ENCODE measurements at regions not wholly inside any gene's neighbourhood (a gene's known extent, or its start where the extent isn't known, plus 50 kb on each side); places are given as distances from the start of the nearest gene placed in this dataset.
A peak's percentile ranks its signal among the peaks of the same experiment; 100 is the strongest.

GRCh38 chr2:191476901-191477300, 201.0 kb upstream of the NABP1 start:
- TF ChIP-seq CTCF (conservative IDR thresholded peaks at IDR 0.05; ENCODE audit: low read length) = no peak
- no peak for DNase-seq (ENCODE audit: low read depth)
- H3K4me3 ChIP-seq (ENCODE audit: low read length) = no peak overlapping the region

- no peak overlapping the region for H3K4me3 ChIP-seq (ENCODE audit: low read length)
- no peak for TF ChIP-seq CTCF (conservative IDR thresholded peaks at IDR 0.05; ENCODE audit: low read length)
- DNase-seq (ENCODE audit: low read depth) = peak; percentile 81
Measured at GRCh38 chr2:191478799-191479679, 198.9 kb upstream of the NABP1 start.

GRCh38 chr2:191479680-191480023, 198.3 kb upstream of the NABP1 start:
- H3K4me3 ChIP-seq (ENCODE audit: low read length) = no peak overlapping the region
- no peak for DNase-seq (ENCODE audit: low read depth)
- peak; percentile 18 for TF ChIP-seq CTCF (conservative IDR thresholded peaks at IDR 0.05; ENCODE audit: low read length)

- TF ChIP-seq CTCF (conservative IDR thresholded peaks at IDR 0.05; ENCODE audit: low read length) = no peak
- H3K4me3 ChIP-seq (ENCODE audit: low read length) = no peak overlapping the region
- DNase-seq (ENCODE audit: low read depth) = no peak
Measured at GRCh38 chr2:191481305-191482070, 196.4 kb upstream of the NABP1 start.

- no peak overlapping the region for H3K4me3 ChIP-seq (ENCODE audit: low read length)
- DNase-seq (ENCODE audit: low read depth) = no peak
- no peak for TF ChIP-seq CTCF (conservative IDR thresholded peaks at IDR 0.05; ENCODE audit: low read length)
Measured at GRCh38 chr2:191483117-191483516, 194.8 kb upstream of the NABP1 start.

- TF ChIP-seq CTCF (conservative IDR thresholded peaks at IDR 0.05; ENCODE audit: low read length) = no peak
- DNase-seq (ENCODE audit: low read depth) = peak; percentile 99
- no peak overlapping the region for H3K4me3 ChIP-seq (ENCODE audit: low read length)
Measured at GRCh38 chr2:191486584-191487320, 191.2 kb upstream of the NABP1 start.
